ENCODE measurements at regions not wholly inside any gene's neighbourhood (a gene's known extent, or its start where the extent isn't known, plus 50 kb on each side); places are given as distances from the start of the nearest gene placed in this dataset.

DNA sequence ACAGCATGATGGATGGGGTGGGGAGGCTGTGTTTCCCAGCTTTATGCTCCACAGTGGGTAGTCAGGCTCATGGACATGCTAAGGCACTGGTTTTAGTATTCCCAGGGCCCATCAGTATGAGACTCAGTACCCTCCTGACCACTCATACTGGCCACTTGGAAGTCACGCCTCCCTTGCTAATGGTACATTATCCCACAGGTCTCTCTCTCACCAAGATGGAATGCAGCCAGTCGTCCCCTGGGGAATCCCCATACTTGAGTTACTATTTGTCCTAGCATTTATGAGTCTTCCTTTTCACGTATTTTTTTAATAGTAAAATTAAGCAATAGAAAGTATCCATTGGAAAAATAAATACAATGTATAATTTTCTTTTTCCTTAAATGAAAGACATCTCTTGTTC lies 80.6 kb upstream of the TBX20 start:
- DNase-seq (no peak), ATAC-seq (no peak)

DNA sequence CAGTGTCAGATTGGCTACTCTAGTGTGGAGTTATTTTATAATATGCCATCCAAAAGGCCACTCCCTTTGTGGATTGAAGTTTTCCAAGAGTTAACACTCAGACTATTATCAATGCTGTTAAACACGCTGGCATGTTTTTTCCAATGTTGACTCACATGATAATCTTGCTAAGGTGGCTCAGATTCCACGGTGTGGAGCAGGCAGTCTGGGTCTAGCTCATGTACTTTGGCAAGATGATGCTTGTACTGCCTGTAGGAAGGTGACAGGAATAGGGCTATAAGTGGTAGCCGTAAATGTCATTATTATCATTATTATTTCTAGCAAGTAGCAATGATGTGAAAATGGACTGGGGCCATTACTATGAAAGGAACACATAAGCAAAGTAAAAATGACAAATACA lies 79.4 kb upstream of the TBX20 start:
- DNase-seq (no peak), ATAC-seq (no peak)

DNA sequence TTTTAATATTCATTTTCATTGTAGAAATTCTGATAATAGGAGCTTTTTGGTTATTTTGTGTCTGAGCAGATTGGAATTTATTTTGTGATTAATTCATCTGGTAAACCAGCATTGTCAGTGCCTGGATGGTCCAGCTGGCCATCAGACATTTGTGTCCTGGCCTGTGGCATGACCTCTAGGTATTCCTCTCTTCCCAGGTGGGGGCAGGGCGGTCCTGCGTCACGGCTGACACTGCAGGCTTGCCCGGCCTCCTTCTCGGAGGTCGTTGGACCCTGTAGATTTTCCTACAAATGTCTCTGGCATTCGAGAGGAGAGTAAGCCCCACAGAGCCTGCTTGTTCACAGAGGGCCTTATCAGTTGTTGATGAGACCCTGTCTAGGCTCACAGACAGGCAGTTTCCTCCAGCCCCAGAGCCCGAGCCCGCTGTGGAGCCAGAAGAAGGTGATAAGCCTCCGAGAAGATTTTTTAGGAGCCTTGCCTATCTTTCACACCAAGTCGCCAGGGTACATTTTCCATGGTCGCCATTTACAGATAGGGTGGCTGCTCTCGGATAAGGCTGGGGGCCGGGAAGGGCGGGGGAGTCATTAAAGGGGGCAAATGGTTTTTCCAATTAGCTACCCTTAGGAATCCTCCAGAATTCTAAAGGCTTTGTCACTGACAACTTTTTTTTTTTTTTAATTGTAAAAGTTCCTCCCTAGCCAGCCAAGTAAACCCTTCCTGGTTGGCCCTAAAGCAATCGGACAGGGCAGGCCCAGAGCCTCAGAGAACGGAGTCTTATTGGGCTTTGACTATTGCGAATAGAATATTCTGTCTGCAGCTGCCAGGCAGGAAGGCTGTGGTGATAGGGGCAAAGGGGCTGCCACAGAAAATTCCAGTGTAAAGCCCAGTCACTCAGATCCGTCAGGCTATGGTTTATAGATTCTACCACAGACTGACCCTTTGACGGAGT lies 78.1 kb upstream of the TBX20 start:
- DNase-seq: no peak
- ATAC-seq: no peak

DNA sequence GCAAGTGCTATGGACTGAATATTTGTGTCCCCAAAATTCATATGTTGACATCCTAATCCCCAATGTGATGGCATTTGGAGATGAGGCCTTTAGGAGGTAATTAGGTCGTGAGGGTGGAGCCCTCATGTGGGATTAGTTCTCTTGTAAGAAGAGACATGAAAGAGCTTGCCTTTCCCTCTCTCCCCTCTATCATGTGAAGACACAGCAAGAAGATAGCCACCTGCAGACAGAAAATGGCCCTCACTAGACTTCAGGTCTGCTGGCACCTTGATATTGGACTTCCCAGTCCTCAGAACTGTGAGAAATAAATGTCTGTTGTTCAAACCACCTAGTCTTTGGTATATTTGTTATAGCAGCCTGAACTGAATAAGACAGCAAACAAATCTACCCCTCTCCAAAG lies 75.1 kb upstream of the TBX20 start:
- no peak for ATAC-seq
- no peak for DNase-seq

DNA sequence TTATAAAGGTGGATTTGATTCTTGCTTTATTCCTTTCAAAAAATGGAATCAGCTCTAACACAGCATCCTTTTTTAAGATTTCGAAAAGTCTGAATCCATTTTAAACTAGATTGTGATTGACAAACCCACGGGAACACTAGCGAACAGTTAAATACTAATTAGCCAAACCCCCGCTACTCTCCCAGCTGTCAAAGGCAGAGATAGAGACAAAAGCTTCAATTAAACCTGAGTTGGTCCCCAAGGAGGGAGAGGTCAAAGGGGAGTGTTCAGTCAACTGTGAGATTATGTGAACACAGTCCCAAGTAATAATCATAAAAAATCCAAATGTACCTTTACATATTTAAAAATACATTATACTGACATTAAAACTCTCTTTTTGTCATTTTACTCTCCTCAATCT lies 65.7 kb upstream of the TBX20 start:
- no peak for DNase-seq
- ATAC-seq: no peak

DNA sequence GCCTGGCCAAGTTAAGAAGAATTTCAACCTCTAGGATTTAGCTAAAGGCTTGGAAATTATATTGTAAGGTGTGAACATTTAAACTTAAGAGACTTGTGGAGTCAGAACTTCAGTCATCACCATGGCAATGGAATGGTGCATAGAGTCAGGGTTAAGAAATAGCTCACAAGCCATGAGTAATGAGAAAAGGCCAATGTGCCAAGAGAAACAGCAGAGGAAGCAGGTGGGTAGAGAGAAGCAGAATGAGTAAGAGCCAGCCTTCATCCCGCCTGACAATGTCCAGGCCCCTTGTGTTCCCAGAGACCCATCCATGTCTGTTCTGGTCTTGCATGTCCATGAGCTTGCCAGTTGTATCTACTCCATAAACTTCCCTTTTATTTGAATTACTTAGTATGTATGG lies 62.6 kb upstream of the TBX20 start:
- DNase-seq (no peak), ATAC-seq (no peak)

DNA sequence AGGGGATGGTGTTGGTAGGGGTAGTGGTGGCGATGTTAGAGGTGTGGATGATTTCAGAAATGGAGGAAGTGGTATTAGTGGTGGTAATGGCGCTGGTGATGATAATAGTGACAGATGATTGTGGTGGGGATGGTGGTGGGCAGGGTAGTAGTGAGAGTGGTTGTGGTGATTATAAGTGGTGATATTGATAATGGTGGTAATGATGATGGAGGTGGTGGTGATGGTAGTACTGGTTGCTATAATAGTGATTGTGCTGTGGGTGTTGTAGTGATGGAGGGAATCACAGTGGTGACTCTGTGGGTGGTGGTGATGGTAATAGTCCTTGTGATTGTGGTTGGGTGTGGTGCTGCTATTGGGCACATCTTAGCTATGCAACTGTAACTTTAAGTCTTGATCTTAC lies 61.6 kb upstream of the TBX20 start:
- no peak for DNase-seq
- ATAC-seq: no peak

DNA sequence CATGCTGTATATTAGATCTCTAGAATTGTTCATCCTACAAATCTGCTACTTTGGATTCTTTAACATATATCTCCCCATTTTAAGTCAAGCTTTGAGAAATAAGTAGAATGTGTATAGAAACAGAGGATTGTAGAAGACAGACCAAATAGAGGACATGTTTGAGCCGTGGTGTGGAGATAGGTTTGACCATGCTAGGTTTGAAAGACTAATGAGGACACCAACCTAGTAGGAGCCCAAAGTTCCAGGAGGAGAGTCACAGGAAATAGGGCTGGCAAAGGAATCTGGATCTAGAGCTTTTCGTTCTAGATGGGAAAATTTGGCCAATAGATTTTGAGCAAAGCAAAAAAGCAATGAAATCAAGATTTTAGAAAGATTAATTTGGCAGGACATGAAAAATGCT lies 60.5 kb upstream of the TBX20 start:
- ATAC-seq: no peak
- no peak for DNase-seq

DNA sequence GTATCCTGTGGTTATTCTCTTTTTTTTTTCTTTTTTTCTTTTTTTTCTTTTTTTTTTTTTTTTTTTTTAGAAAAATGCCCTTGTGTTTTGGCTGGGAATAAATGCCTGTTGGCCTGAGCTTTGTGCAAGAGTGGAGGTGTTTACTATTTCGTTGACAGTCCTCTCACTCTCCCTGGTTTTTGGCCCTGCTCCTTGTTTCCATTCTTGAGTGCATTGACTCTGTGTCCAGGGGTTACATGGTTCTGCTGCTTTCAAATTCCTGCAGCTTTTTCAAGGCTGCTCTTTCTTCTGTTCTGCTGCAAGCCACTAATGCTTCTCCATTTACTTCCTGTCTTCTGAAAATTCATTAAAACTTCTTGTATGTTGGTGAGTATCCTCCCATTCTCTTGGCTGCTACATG lies 59.7 kb upstream of the TBX20 start:
- no peak for ATAC-seq
- DNase-seq: no peak
